Natural killer cell treated with Interleukin-12 subunit alpha and Interleukin-12 subunit beta and Interleukin-15 and Interleukin-18, amount 100 ng/mL, for 72 hours (primary cell): ENCODE measurements at regions not wholly inside any gene's neighbourhood (a gene's known extent, or its start where the extent isn't known, plus 50 kb on each side); places are given as distances from the start of the nearest gene placed in this dataset.

ENCODE experiments used
- ATAC-seq, 2 donors: fragments of 150-1000 bp; cut with Tn5 transposase in 1 of 2; sonication (Bioruptor Pico), chemical (Tn5 transposase) in 1 of 2; 2 replicates each; pipeline ENCODE4 v1.10.0; 2021
- DNase-seq: peaks from one replicate; pipeline ENCODE4 v3.0.0; 2022; ENCODE audit warnings: low spot score
- H3K27ac Mint-ChIP-seq, 2 donors: 1 replicate in 1 of 2; 2 replicates in 1 of 2; pipeline ENCODE4 v1.8.0; 2022; ENCODE audit warnings: mixed read lengths in 2 of 2, mild to moderate bottlenecking in 1 of 2, moderate library complexity in 1 of 2
- H3K27me3 Mint-ChIP-seq, 2 donors: 1 replicate in 1 of 2; 2 replicates in 1 of 2; pipeline ENCODE4 v1.8.0; 2022; ENCODE audit warnings: mixed read lengths in 2 of 2
- H3K36me3 Mint-ChIP-seq: one replicate; pipeline ENCODE4 v1.8.0; 2022; ENCODE audit warnings: mixed read lengths
- H3K4me1 Mint-ChIP-seq, 2 donors: 1 replicate in 1 of 2; 2 replicates in 1 of 2; pipeline ENCODE4 v1.8.0; 2022; ENCODE audit warnings: low read depth in 2 of 2, mixed read lengths in 2 of 2, mild to moderate bottlenecking in 1 of 2
- H3K4me3 Mint-ChIP-seq: one replicate; pipeline ENCODE4 v1.8.0; 2022; ENCODE audit warnings: mixed read lengths
- H3K9me3 Mint-ChIP-seq: 2 replicates; pipeline ENCODE4 v1.8.0; 2022; ENCODE audit warnings: mixed read lengths

DNA sequence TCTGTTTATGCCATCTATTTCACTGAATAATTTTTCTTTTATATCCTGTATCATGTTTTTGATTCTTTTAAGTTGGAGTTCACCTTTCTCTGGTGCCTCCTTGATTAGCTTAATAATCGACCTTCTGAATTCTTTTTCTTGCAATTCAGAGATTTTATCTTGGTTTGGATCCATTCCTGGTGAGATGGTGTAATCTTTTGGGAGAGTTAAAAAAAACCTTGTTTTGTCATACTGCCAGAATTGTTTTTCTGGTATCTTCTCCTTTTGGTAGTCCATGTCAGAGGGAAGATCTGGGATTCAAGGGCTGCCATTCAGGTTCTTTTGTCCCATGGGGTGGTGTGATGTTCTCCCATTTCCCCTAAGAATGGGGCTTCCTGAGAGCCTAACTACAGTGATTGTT is 800.8 kb upstream of the TYRP1 start:
- Mint-ChIP-seq H3K4me3 (no peak overlapping the region), H3K27me3 (no peaks in the 10 kb centered on the region), H3K4me1 (no peaks in the 10 kb centered on the region), H3K9me3 (peaks cover 33% of the 10 kb centered on the region), H3K36me3 (peaks cover 28% of the 10 kb centered on the region), H3K27ac (no peak overlapping the region)
- DNase-seq (no peak), ATAC-seq (no peak)

DNA sequence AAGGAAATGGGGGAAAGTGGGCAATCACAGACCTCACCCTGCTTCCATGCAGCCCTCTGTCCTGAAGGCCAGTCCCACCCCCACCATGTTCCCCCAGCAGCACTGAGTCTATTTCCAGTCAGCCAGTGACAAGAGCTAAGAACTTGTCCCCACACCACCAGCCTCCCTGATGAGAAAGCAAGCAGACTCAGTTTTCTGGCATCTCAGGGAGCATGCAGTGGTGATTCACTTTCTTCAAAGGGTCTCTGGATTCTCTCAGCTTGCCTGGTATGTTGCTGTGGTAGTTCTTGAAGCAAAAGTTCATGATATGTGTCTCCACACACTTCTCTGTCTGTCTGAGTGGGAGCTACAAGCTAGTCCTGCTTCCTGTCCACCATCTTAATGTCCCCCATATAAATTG is 799.9 kb upstream of the TYRP1 start:
- ATAC-seq (no peak), DNase-seq (no peak)
- no peak overlapping the region for H3K27ac Mint-ChIP-seq
- peaks cover 33% of the 10 kb centered on the region for H3K9me3 Mint-ChIP-seq
- H3K4me1 Mint-ChIP-seq: no peaks in the 10 kb centered on the region
- no peaks in the 10 kb centered on the region for H3K27me3 Mint-ChIP-seq
- H3K36me3 Mint-ChIP-seq: peaks cover 28% of the 10 kb centered on the region
- no peak overlapping the region for H3K4me3 Mint-ChIP-seq

DNA sequence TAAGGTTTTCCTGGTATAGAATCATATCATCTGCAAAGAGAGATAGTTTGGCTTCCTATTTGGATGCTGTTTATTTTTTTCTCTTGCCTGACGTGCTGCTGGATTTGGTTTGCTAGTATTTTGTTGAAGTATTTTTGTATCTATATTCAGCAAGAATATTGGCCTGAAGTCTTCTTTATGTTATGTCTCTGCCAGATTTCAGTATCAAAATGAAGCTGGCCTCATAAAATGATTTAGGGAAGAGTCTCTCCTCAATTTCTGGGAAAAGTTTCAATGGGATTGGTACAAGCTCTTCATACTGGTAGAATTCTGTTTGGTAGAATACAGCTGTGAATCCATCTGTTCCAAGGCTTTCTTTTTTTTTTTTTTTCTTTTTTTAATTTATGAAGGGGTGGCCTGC is 799.0 kb upstream of the TYRP1 start:
- no peak for ATAC-seq
- H3K9me3 Mint-ChIP-seq: peaks cover 28% of the 10 kb centered on the region
- no peak overlapping the region for H3K4me3 Mint-ChIP-seq
- no peaks in the 10 kb centered on the region for H3K27me3 Mint-ChIP-seq
- H3K27ac Mint-ChIP-seq: no peak overlapping the region
- H3K36me3 Mint-ChIP-seq: peaks cover 28% of the 10 kb centered on the region
- no peaks in the 10 kb centered on the region for H3K4me1 Mint-ChIP-seq
- no peak for DNase-seq

DNA sequence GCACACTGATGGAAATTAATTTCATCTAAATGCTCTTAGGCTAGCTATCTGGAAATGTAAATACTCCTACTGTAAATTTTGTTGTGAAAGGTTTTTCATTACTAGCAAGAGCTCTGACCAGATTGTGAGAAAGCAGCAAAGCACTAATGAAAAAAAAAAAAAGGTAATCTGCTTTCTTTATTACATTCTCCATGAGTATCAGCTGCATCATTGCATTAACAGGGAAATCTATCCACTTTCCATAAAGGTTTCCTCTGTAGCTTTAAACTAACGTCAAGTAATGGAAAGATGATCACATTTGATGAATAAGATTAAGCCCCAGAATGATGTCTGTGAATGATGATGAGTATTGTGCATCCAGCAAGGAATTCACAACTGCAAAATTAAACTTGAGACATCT is 790.6 kb upstream of the TYRP1 start:
- Mint-ChIP-seq H3K27ac (no peak overlapping the region), H3K9me3 (peaks cover 9% of the 10 kb centered on the region), H3K27me3 (no peaks in the 10 kb centered on the region), H3K4me1 (no peaks in the 10 kb centered on the region), H3K36me3 (peaks cover 5% of the 10 kb centered on the region), H3K4me3 (no peak overlapping the region)
- no peak for ATAC-seq
- DNase-seq: no peak

DNA sequence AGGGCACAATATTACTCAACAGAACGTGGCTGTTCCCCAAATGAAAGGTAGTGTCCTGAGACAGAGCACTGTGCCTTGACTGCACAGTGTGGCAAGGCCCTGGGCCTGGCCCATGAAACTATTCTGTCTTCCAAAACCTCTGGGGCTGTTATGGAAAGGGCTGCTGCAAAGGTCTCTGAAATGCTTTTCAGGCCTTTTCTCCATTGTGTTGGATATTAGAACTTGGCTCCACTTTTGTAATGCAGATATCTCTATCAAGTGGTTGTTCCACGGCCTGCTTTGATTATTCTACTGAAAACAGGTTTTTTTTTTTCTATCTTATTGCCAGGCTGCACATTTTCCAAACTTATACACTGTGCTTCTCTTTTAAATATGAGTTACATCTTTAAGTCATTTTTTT is 777.5 kb upstream of the TYRP1 start:
- H3K36me3 Mint-ChIP-seq: peaks cover 6% of the 10 kb centered on the region
- H3K27me3 Mint-ChIP-seq: no peaks in the 10 kb centered on the region
- no peak overlapping the region for H3K27ac Mint-ChIP-seq
- DNase-seq (no peak), ATAC-seq (no peak)
- no peak overlapping the region for H3K4me3 Mint-ChIP-seq
- H3K4me1 Mint-ChIP-seq: no peaks in the 10 kb centered on the region
- H3K9me3 Mint-ChIP-seq: peaks cover 25% of the 10 kb centered on the region

DNA sequence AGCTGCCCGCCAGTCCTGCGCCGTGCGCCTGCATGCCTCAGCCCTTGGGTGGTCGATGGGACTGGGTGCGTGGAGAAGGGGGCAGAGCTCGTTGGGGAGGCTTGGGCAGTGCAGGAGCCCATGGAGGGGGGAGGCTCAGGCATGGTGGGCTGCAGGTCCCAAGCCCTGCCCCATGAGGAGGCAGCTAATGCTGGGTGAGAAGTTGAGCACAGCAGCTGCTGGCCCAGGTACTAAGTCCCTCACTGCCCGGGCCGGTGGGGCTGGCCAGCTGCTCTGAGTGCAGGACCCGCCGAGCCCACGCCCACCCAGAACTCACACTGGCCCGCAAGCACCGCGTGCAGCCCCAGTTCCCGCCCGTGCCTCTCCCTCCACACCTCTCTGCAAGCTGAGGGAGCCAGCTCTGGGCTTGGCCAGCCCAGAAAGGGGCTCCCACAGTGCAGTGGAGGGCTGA is 764.3 kb upstream of the TYRP1 start:
- Mint-ChIP-seq H3K27me3 (no peaks in the 10 kb centered on the region), H3K27ac (no peak overlapping the region), H3K9me3 (peaks cover 13% of the 10 kb centered on the region), H3K4me3 (no peak overlapping the region), H3K4me1 (no peaks in the 10 kb centered on the region), H3K36me3 (peaks cover 5% of the 10 kb centered on the region)
- DNase-seq (no peak), ATAC-seq (no peak)

DNA sequence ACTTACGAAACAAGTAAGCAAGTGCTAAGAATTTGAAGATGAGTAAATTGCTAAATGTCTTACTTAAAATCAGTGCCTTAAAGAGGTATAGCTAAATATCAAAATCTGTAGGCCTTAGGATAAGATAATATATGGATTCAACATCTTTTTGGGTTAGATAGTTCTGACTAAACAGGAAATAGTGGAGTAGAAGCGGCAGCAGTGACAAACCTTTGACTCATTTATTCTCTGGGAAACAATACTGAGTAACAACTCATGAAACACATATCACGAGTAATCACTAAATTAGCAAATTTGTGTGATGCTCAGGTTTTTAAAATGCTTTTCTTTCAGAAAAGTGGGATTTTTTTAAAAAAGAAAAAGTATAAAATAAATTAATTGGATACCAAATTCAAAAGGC is 762.1 kb upstream of the TYRP1 start:
- DNase-seq (no peak), ATAC-seq (no peak)
- Mint-ChIP-seq H3K4me1 (no peaks in the 10 kb centered on the region), H3K27ac (no peak overlapping the region), H3K36me3 (no peaks in the 10 kb centered on the region), H3K27me3 (no peaks in the 10 kb centered on the region), H3K9me3 (peaks cover 8% of the 10 kb centered on the region), H3K4me3 (no peak overlapping the region)

DNA sequence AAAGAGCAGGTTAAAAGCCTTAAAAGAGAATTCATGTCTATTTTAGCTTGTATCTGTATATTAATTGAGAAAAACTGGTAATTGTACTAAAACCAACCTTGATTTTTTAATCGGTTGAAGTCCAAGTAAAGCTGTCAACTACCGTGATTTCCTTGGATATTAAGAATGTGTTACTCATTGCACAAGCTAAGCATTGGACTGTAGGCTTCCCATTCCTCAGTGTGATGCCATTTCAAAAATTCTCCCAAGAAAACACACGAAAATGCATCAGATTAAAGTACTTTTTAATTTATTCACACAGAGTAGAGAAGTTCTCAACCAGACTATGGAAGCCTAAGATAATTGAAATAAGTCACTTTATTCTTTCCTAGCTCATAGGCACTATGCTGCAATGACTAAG is 761.4 kb upstream of the TYRP1 start:
- Mint-ChIP-seq H3K27ac (no peak overlapping the region), H3K27me3 (no peaks in the 10 kb centered on the region), H3K4me3 (no peak overlapping the region), H3K9me3 (peaks cover 12% of the 10 kb centered on the region), H3K4me1 (no peaks in the 10 kb centered on the region), H3K36me3 (no peaks in the 10 kb centered on the region)
- ATAC-seq (no peak), DNase-seq (no peak)

DNA sequence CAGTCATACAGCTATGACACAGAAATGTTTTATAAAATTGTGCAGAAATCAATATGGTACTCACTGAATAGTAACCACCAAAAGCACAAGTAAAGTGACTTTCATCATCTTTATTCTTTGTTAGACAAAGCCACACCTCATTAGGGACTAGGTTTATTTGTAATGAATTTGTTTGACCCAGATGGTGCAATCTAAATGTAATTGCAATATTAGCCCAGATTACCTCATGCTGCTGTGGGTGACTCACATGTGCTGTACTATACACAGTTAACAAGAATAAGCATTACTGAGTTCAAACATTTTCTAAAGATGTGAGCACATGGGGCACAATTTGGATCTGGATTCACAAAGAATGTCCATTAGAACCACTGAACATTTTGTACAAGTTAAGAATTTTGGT is 759.3 kb upstream of the TYRP1 start:
- no peaks in the 10 kb centered on the region for H3K27me3 Mint-ChIP-seq
- H3K36me3 Mint-ChIP-seq: no peaks in the 10 kb centered on the region
- no peak overlapping the region for H3K27ac Mint-ChIP-seq
- ATAC-seq: no peak
- no peak for DNase-seq
- peaks cover 7% of the 10 kb centered on the region for H3K9me3 Mint-ChIP-seq
- H3K4me3 Mint-ChIP-seq: no peak overlapping the region
- H3K4me1 Mint-ChIP-seq: no peaks in the 10 kb centered on the region

DNA sequence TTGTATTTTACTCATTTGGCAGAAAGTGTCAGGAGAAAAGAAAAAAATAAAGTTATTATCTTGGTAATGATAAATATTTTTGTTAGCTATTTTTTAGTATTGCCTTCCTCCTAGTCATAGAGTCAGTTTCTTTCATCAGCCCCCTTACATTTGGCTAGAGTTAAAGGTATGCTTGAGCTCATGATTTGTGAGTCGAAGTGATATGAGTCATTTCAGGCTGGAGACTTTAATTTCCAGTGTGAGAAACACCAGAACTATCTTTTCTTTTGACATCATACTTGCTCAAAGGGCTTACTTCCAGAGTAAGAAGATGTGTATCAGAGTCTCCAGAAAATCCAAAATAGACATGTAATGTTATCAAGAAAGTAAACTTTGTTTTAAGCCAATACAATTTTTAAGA is 746.7 kb upstream of the TYRP1 start:
- ATAC-seq: no peak
- no peak overlapping the region for H3K27ac Mint-ChIP-seq

DNA sequence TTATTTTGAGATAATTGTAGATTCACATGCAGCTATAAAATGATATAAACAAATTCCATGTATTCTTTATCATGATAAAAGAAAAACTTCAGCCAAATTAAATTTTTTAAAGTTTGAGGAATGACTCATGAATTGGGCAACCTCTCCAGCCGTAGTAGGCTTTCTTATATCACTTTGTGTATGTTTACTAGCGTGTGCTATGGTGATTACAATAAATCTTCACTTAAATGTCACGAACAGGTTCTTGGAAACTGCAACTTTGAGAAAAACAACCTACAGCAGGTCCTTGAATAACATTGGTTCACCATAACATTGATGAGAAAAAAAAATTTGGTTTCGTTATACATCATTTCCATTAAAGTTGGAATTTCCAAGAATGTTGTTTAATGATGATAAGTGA is 730.9 kb upstream of the TYRP1 start:
- Mint-ChIP-seq H3K9me3 (peaks cover 11% of the 10 kb centered on the region), H3K4me1 (no peaks in the 10 kb centered on the region), H3K27me3 (no peaks in the 10 kb centered on the region), H3K27ac (no peak overlapping the region), H3K4me3 (no peak overlapping the region), H3K36me3 (peaks cover 6% of the 10 kb centered on the region)
- ATAC-seq (no peak), DNase-seq (no peak)

More for the DNA sequence above, 746.7 kb upstream of the TYRP1 start:
- Mint-ChIP-seq H3K36me3 (peaks cover 12% of the 10 kb centered on the region), H3K9me3 (peaks cover 20% of the 10 kb centered on the region), H3K27me3 (no peaks in the 10 kb centered on the region), H3K4me3 (no peak overlapping the region), H3K4me1 (no peaks in the 10 kb centered on the region)
- no peak for DNase-seq

DNA sequence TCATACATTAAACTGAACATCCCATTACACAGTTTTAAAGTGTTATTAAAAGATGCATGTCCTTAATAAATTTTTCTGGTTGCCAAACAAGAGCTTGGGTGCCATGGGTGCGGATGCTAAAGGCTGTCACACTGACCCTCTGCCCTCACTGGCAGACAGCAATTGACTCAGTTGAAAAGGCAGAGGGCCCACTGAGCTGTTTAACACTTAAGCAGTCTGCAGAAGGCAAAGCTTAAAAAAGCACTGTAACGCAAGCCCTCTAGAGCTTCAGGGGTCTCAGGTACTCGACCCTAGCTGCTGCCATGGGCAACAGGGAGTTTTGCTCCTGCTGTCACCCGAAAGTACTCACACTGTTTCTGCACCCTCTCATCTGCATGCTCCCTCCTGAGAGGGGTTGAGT is 726.4 kb upstream of the TYRP1 start:
- H3K4me3 Mint-ChIP-seq: no peak overlapping the region
- ATAC-seq (no peak), DNase-seq (no peak)
- peaks cover 8% of the 10 kb centered on the region for H3K9me3 Mint-ChIP-seq
- no peak overlapping the region for H3K27ac Mint-ChIP-seq
- no peaks in the 10 kb centered on the region for H3K27me3 Mint-ChIP-seq
- H3K4me1 Mint-ChIP-seq: no peaks in the 10 kb centered on the region
- H3K36me3 Mint-ChIP-seq: peaks cover 6% of the 10 kb centered on the region

DNA sequence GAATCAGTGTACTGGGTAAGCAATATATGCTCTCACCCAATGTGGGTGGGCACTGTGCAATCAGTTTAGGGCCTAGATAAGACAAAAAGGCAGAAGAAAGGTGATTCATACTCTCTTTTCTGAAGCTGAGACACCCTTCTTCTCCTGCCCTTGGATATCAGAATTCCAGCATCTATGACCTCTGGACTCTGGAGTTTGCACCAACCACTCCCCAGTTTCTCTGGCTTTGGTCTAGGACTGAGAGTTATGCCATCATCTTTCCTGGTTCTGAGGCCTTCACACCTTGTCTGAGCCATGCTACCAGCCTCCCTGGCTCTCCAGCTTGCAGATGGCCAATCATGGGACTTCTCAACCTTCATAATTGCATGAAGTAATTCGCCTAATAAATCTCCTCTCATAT is 724.6 kb upstream of the TYRP1 start:
- DNase-seq (no peak), ATAC-seq (no peak)
- no peak overlapping the region for H3K4me3 Mint-ChIP-seq
- peaks cover 3% of the 10 kb centered on the region for H3K36me3 Mint-ChIP-seq
- H3K27me3 Mint-ChIP-seq: no peaks in the 10 kb centered on the region
- H3K27ac Mint-ChIP-seq: no peak overlapping the region
- no peaks in the 10 kb centered on the region for H3K4me1 Mint-ChIP-seq
- peaks cover 5% of the 10 kb centered on the region for H3K9me3 Mint-ChIP-seq

DNA sequence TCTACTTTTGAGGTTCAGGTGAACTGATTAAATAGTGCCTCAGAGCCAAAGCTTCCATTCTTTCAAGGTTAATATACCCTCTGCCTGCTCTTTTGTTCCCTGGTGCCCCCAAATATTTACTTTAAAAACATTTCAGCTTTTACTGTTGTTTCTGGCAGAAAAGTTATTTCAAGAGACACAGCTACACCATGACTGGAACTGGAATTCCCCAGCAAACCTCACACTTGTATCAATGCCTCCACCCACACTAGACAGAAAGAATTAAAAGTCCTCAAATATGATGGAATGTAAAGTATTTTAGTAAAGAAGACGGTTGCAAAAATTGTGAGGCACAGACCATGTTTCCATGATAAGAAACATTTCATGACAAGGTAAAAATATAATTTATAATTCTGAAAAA is 720.2 kb upstream of the TYRP1 start:
- Mint-ChIP-seq H3K4me3 (no peak overlapping the region), H3K27me3 (no peaks in the 10 kb centered on the region), H3K4me1 (no peaks in the 10 kb centered on the region), H3K36me3 (no peaks in the 10 kb centered on the region), H3K27ac (no peak overlapping the region), H3K9me3 (peaks cover 3% of the 10 kb centered on the region)
- ATAC-seq (no peak), DNase-seq (no peak)

DNA sequence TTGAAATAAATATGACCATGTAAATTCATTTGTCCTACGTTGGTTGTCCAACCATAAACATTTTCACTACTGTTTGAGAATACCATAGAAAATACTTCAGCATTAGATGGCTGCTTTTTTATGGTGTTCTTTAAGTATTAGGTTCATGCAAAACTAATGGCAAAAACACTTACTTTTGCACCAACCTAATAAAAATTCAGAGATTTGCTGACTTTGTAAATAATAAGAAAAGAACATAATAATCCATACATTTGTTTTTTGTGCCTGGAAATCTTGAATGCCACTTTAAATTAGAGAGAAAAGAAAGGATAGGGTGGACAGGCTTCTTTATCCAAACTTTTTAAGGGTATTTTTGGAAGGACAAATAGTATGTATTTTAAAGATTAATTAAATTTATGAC is 719.7 kb upstream of the TYRP1 start:
- no peak for DNase-seq
- no peak overlapping the region for H3K4me3 Mint-ChIP-seq
- H3K4me1 Mint-ChIP-seq: no peaks in the 10 kb centered on the region
- peaks cover 3% of the 10 kb centered on the region for H3K9me3 Mint-ChIP-seq
- ATAC-seq: no peak
- no peak overlapping the region for H3K27ac Mint-ChIP-seq
- H3K27me3 Mint-ChIP-seq: no peaks in the 10 kb centered on the region
- no peaks in the 10 kb centered on the region for H3K36me3 Mint-ChIP-seq
